RWPE1 (cell line): ENCODE measurements at regions not wholly inside any gene's neighbourhood (a gene's known extent, or its start where the extent isn't known, plus 50 kb on each side); places are given as distances from the start of the nearest gene placed in this dataset.

Experiments
- CTCF ChIA-PET: fragments of 350-600 bp; sonication (Branson Sonifier 250); formaldehyde crosslinking; extraction: SDS; loops from one replicate; lab custom pipeline; 2021; lab: Yijun Ruan, JAX
- POLR2A ChIA-PET: fragments of 400-600 bp; formaldehyde crosslinking; extraction: SDS; loops from one replicate; lab custom pipeline; 2020; ENCODE audit warnings: antibody characterized with exemption; ENCODE audit not compliant: low non-redundant PET; lab: Yijun Ruan, JAX
- DNase-seq: peaks from one replicate; pipeline ENCODE4 v3.0.0; 2012; ENCODE audit warnings: low spot score
- H3K27ac ChIP-seq: fragments of 450-650 bp; 2 replicates; pipeline ENCODE4 v1.5.1; 2017
- TF ChIP-seq, protein P1 (sequence below): fragments of 450-650 bp; conservative IDR thresholded peaks from 2 replicates; pipeline ENCODE4 v1.5.1; 2017; ENCODE audit warnings: low read depth, mild to moderate bottlenecking

DNA sequence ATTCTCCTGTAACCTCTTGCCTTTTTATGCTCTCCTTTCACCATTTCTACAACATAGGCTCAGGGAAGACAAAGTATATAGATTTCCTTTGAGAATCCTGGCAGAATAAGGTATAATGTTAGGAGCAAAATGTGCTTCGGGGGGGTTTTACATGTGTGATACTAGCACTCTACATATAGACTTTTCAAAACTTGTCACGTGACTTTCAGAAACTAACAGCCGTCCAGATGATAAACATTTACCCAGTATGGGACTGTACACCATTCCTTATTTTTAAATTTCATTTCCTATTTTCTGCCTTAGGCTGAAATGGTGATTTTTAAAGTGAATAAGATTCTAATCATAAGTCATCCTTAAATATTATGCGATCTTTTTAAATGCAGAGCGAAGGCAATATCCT lies 420.4 kb upstream of the PITX2 start:
- CTCF ChIA-PET, result no interaction called here
- no peak for DNase-seq
- H3K27ac ChIP-seq, result no peak overlapping the region
- TF ChIP-seq, protein P1, sequence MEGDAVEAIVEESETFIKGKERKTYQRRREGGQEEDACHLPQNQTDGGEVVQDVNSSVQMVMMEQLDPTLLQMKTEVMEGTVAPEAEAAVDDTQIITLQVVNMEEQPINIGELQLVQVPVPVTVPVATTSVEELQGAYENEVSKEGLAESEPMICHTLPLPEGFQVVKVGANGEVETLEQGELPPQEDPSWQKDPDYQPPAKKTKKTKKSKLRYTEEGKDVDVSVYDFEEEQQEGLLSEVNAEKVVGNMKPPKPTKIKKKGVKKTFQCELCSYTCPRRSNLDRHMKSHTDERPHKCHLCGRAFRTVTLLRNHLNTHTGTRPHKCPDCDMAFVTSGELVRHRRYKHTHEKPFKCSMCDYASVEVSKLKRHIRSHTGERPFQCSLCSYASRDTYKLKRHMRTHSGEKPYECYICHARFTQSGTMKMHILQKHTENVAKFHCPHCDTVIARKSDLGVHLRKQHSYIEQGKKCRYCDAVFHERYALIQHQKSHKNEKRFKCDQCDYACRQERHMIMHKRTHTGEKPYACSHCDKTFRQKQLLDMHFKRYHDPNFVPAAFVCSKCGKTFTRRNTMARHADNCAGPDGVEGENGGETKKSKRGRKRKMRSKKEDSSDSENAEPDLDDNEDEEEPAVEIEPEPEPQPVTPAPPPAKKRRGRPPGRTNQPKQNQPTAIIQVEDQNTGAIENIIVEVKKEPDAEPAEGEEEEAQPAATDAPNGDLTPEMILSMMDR, result no peak
- POLR2A ChIA-PET, result no interaction called here

DNA sequence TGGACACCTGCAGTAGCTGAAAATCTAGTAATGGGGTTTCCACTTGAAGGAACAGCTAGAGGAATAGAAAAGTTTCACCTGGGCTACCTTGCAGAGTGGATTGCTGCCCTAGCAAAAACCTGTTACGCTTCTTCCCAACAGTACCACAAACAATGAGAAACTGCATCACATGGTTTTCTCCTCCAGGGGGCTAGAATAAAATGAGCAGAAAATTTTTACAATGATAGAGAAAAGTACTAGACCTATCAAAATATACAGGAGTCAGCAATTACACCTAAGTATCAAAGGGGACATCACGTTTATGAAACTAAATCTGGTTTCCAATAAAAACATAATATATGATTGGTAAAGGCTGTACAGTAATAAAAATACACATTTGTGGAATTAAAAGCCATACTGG lies 423.1 kb upstream of the PITX2 start:
- no peak for DNase-seq
- ChIA-PET CTCF (no interaction called here), POLR2A (no interaction called here)
- no peak overlapping the region for H3K27ac ChIP-seq
- TF ChIP-seq, protein P1, result no peak

DNA sequence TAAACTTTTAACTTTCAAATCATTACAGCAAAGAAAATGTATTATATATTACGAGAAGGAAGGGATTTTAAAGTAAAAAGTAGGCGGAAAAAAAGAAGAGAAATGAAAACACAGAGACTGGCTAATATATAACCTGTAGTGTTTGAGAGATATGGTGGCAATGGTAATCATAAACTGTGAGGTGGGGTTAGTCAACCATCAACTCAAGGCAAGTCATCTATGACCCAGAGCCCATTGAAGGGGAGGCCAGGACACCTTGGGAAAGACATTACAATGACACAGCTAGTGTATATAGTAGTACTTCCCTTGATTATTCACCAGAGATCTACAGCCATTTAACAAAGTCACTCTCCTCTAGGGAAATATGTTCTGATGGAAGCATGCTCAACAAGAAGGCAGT lies 423.9 kb upstream of the PITX2 start:
- no peak overlapping the region for H3K27ac ChIP-seq
- POLR2A ChIA-PET, result no interaction called here
- CTCF ChIA-PET, result no interaction called here
- TF ChIP-seq, protein P1, result no peak
- DNase-seq, result no peak

DNA sequence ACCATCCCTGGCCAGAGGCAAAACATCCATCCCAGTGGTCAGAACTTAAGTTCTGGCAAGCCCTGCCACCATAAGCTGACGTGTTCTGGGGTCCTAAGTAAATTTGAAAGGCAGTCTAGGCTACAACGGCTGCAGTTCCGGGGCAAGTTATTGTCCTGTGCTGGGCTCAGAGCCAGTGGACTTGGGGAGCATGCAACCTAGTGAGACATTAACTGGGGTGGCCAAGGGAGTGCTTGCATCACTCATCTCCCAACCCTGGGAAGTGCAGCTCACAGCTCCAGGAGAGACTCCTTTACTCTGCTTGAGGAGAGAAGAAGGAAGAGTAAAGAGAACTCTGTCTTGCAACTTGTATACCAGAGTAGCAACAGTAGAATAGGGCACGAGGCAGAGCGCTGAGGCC lies 425.4 kb upstream of the PITX2 start:
- H3K27ac ChIP-seq, result no peak overlapping the region
- CTCF ChIA-PET, result no interaction called here
- DNase-seq, result no peak
- POLR2A ChIA-PET, result no interaction called here
- TF ChIP-seq, protein P1, result no peak

DNA sequence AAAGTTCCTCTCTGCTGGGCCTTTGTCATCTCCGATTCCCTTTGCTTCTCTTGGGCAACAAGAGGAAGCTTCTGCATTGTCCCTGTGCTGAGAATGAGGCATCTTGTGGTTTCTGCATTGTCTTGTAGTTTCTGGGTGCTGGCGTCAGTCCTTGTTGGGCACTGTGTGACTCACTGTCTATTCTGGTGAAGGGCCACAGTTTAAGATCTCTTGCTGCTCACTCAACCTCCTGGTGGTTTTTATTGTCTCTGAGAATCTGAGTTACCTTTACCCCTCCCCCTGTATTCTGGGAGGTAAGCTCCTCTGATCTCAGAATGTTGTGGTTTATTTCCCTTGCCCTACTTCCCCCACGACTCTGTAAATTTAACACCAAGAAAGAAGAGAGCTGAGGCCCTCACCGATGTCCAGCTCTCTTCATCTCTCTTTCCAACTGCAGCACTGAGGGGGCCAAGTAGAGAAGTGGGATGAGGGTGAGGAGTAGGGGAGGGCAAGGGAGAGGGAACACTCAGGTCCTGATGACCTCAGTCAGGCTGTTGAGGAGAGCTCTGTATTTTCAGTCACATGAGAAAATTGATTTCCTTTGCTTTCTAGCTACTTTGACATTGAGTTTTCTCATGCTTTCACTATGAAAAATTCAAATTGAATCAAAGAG lies 441.6 kb upstream of the PITX2 start:
- POLR2A ChIA-PET, result no interaction called here
- TF ChIP-seq, protein P1, result no peak
- DNase-seq, result no peak
- H3K27ac ChIP-seq, result no peak overlapping the region
- CTCF ChIA-PET, result no interaction called here

DNA sequence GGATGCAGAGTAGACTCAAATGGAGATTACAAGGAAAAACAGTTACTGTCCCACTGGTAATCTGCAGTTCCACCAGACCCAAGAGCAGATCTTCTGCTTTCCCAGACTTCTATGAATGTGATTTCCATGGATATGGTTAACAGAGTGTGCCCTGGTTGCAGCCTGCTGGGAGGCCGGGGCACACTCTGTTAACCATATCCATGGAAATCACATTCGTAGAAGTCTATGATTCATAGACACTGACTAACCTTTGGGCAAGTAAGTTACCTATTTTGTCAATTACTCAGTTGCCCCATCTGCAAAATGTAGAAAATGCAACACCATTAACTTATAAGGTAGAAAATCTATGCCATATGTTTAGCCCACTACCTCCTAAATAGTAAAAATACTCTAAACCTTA lies 443.1 kb upstream of the PITX2 start:
- ChIA-PET POLR2A (no interaction called here), CTCF (no interaction called here)
- DNase-seq, result no peak

More for the DNA sequence above, 443.1 kb upstream of the PITX2 start:
- TF ChIP-seq, protein P1, result no peak
- no peak overlapping the region for H3K27ac ChIP-seq
